Adrenal gland (tissue), 5 donors: ENCODE measurements at regions not wholly inside any gene's neighbourhood (a gene's known extent, or its start where the extent isn't known, plus 50 kb on each side); places are given as distances from the start of the nearest gene placed in this dataset.

Experiments used
- POLR2A ChIP-seq, 2 donors: fragments of 450-650 bp; IDR thresholded peaks; one replicate each; pipeline ENCODE4 v1.6.1; 2017; ENCODE audit warnings: antibody characterized with exemption in 2 of 2, mild to moderate bottlenecking in 2 of 2, moderate library complexity in 1 of 2
- TF ChIP-seq, protein P1 (sequence below), 6 experiments: fragments of 450-650 bp in 4 of 6; fragments of 200-600 bp in 2 of 6; sonication (generic) in 1 of 6; IDR thresholded peaks; 1 replicate in 5 of 6; 2 replicates in 1 of 6; pipeline versions ENCODE4 v1.5.1 to v1.8.0; 2016 to 2021; ENCODE audit warnings: antibody characterized with exemption in 6 of 6, mild to moderate bottlenecking in 2 of 6, moderate library complexity in 1 of 6
- donor health status: DM: no; HTN: no; CAD: no.

DNA sequence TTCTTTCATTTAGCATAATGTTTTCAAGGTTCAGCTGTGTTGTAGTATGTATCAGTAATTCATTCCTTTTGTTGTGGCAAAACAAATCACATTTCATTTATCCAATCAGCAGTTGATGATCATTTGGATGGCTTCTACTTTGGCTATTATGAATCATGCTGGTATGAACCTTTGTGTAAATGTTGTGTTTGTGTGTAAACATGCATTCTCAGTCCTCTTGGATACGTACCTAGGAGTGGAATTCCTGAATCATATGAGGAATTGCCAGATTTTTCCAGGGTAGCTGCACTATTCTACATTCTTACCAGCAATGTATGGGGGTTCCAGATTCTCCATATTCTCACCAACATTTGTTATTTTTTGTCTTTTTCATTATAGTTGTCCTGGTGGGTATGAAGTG, 578.5 kb upstream of the MKI67 start:
- TF ChIP-seq, protein P1, sequence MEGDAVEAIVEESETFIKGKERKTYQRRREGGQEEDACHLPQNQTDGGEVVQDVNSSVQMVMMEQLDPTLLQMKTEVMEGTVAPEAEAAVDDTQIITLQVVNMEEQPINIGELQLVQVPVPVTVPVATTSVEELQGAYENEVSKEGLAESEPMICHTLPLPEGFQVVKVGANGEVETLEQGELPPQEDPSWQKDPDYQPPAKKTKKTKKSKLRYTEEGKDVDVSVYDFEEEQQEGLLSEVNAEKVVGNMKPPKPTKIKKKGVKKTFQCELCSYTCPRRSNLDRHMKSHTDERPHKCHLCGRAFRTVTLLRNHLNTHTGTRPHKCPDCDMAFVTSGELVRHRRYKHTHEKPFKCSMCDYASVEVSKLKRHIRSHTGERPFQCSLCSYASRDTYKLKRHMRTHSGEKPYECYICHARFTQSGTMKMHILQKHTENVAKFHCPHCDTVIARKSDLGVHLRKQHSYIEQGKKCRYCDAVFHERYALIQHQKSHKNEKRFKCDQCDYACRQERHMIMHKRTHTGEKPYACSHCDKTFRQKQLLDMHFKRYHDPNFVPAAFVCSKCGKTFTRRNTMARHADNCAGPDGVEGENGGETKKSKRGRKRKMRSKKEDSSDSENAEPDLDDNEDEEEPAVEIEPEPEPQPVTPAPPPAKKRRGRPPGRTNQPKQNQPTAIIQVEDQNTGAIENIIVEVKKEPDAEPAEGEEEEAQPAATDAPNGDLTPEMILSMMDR (IDR thresholded peaks at IDR 0.05) = no peak
- no peak for TF ChIP-seq POLR2A (IDR thresholded peaks at IDR 0.05)
